NB4 (cell line): ENCODE measurements at regions not wholly inside any gene's neighbourhood (a gene's known extent, or its start where the extent isn't known, plus 50 kb on each side); places are given as distances from the start of the nearest gene placed in this dataset.
"Not testable (repeated sequence)": the region's sequence is repeated elsewhere in the genome, so short reads cannot be mapped to it uniquely, and the experiment has no call there.

ENCODE experiments used
- CTCF ChIP-seq: IDR thresholded peaks from one replicate; pipeline ENCODE4 v1.5.1; 2012; ENCODE audit warnings: low read depth, low read length
- POLR2A ChIP-seq: IDR thresholded peaks from 2 replicates; pipeline ENCODE4 v1.6.1; 2011; ENCODE audit warnings: mild to moderate bottlenecking; ENCODE audit not compliant: insufficient read length; ENCODE audit errors: extremely low read depth

DNA sequence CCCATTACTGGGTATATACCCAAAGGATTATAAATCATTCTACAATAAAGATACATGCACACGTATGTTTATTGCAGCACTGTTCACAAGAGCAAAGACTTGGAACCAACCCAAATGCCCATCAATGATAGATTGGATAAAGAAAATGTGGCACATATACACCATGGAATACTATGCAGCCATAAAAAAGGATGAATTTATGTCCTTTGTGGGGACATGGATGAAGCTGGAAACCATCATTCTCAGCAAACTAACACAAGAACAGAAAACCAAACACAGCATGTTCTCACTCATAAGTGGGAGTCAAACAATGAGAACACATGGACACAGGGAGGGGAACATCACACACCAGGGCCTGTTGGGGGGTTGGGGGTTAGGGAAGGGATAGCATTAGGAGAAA is 484.9 kb upstream of the SLC35B3 start:
- not testable (repeated sequence) for TF ChIP-seq POLR2A, CTCF
